ENCODE measurements at regions not wholly inside any gene's neighbourhood (a gene's known extent, or its start where the extent isn't known, plus 50 kb on each side); places are given as distances from the start of the nearest gene placed in this dataset.

DNA sequence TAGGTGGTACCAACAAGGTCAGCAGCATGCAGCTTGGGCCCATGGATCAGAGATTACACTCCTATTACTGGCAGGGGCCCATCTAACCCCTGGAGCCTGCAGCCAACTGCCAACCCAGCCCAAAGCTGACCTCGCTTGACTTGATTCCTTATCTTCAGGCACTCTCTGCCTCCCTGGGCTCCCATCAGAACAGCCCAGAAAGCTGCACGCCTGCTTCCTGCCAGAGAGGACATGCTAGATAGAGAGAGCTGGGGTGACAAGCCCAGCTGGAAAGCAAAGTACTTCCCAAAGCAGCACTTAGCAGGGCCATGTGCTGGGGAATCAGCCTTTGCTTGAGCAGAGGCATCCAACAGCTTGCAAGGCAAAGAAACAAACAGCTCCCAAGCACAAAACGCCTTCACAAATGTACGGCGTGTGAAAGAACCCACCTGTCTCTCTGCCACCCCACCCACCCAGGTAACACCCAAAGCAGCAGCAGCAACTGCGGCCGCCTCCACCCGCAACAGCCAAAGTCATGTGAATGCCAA lies 74.2 kb upstream of the NLK start:
- no peak for TF ChIP-seq POLR2A (IDR thresholded peaks at IDR 0.05)
- TF ChIP-seq CTCF (IDR thresholded peaks at IDR 0.05): no peak
